ENCODE measurements at regions not wholly inside any gene's neighbourhood (a gene's known extent, or its start where the extent isn't known, plus 50 kb on each side); places are given as distances from the start of the nearest gene placed in this dataset.

DNA sequence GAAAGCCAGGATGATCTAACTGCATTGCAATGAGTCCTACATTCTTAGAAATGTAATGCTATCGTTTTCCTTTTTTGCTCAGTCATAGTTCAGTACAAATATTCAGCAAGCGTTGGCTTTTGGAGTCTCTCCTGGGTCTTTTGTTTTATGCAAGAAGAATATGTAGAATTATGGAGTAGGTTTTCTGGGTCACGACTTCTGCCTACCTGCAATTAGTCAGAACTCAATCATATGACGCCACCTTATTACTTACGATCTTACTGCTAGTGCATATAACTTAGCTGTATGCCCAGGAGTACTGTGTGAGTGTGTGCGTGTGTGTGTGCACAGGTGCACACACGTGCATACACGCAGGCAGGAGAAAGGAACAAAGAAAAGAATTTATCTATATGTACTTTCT lies 640.2 kb downstream of the STK39 start:
- no peak overlapping the region for H2AFZ ChIP-seq (ENCODE audit: low read depth)
- WGBS (ENCODE audit: low lambda C conversion rate), result 70% methylated on average over 8 of the region's 8 CpGs
- no peaks in the 10 kb centered on the region for H4K20me1 ChIP-seq (ENCODE audit: insufficient read depth)
- no peaks in the 10 kb centered on the region for H3K79me2 ChIP-seq (ENCODE audit: insufficient read depth)
- POLR2A ChIA-PET, result no interaction called here
- no peaks in the 10 kb centered on the region for H3F3A ChIP-seq (replicated peaks; ENCODE audit: insufficient read depth)
- H3K9me2 ChIP-seq, result no peaks in the 10 kb centered on the region
- H3K27me3 ChIP-seq (ENCODE audit: insufficient read depth), result no peaks in the 10 kb centered on the region
- no peak overlapping the region for H3K4me3 ChIP-seq (ENCODE audit: low read depth in 2 of 2, low read length in 1 of 2)
- no peak for DNase-seq
- no peak overlapping the region for H3K27ac ChIP-seq (ENCODE audit: low read depth in 2 of 2, low read length in 1 of 2)
- TF ChIP-seq TEAD4 (IDR thresholded peaks at IDR 0.05; ENCODE audit: borderline replicate concordance, insufficient read depth) (no peak), MXI1 (IDR thresholded peaks at IDR 0.05; ENCODE audit: low read depth, low read length) (no peak), RAD21 (IDR thresholded peaks at IDR 0.05; ENCODE audit: low read length) (no peak), USF1 (IDR thresholded peaks at IDR 0.05; ENCODE audit: borderline replicate concordance, low read depth) (no peak), IRF3 (IDR thresholded peaks at IDR 0.05; ENCODE audit: low read depth, low read length) (no peak), FOSL2 (IDR thresholded peaks at IDR 0.05; ENCODE audit: borderline replicate concordance, low read depth) (no peak), RXRA (IDR thresholded peaks at IDR 0.05; ENCODE audit: borderline replicate concordance, low read depth) (no peak), POLR2AphosphoS5 (IDR thresholded peaks at IDR 0.05; ENCODE audit: low read depth, low read length) (no peak), REST (IDR thresholded peaks at IDR 0.05; ENCODE audit: low read depth, low read length) (no peak), YY1 (IDR thresholded peaks at IDR 0.05; ENCODE audit: low read depth) (no peak), RFX5 (IDR thresholded peaks at IDR 0.05; ENCODE audit: low read length) (no peak), USF2 (IDR thresholded peaks at IDR 0.05; ENCODE audit: borderline replicate concordance, low read depth, low read length) (no peak), EZH2phosphoT487 (IDR thresholded peaks at IDR 0.05; ENCODE audit: borderline replicate concordance, low read depth) (no peak), MEF2A (IDR thresholded peaks at IDR 0.05; ENCODE audit: borderline replicate concordance, low read depth) (no peak), TCF12 (IDR thresholded peaks at IDR 0.05) (no peak)
- H3K9me3 ChIP-seq, result no peaks in the 10 kb centered on the region
- H3K4me1 ChIP-seq (ENCODE audit: control insufficient read depth in 1 of 2, insufficient read depth in 2 of 2, low read depth in 1 of 2, low read length in 1 of 2), result no peaks in the 10 kb centered on the region
- CTCF ChIA-PET, result no interaction called here
- no peak overlapping the region for H3K9ac ChIP-seq
- H3K36me3 ChIP-seq (replicated peaks in 1 of 2; ENCODE audit: control insufficient read depth in 1 of 2, insufficient read depth in 2 of 2, low read length in 1 of 2), result no peaks in the 10 kb centered on the region
- H3K4me2 ChIP-seq, result no peak overlapping the region

All from SK-N-SH (cell line).